ENCODE measurements at regions not wholly inside any gene's neighbourhood (a gene's known extent, or its start where the extent isn't known, plus 50 kb on each side); places are given as distances from the start of the nearest gene placed in this dataset.

GRCh38 chr20:41690702-41691101 is 72.5 kb upstream of the CHD6 start:
- TF ChIP-seq CTCF (IDR thresholded peaks at IDR 0.05) (no peak), POLR2A (IDR thresholded peaks at IDR 0.05) (no peak)

All from testis (tissue), 2 donors.